Esophagus squamous epithelium (tissue), 4 donors: ENCODE measurements at regions not wholly inside any gene's neighbourhood (a gene's known extent, or its start where the extent isn't known, plus 50 kb on each side); places are given as distances from the start of the nearest gene placed in this dataset.

Experiments used
- POLR2A ChIP-seq, 4 donors: fragments of 450-650 bp; IDR thresholded peaks; one replicate each; pipeline ENCODE4 v1.6.1; 2017; ENCODE audit warnings: antibody characterized with exemption in 4 of 4, mild to moderate bottlenecking in 4 of 4, moderate library complexity in 3 of 4
- TF ChIP-seq, protein P1 (sequence below), 6 experiments: fragments of 450-650 bp in 4 of 6; fragments of 200-600 bp in 2 of 6; sonication (generic) in 2 of 6; IDR thresholded peaks; one replicate each; pipeline ENCODE4 v1.5.1; 2016 to 2019; ENCODE audit warnings: antibody characterized with exemption in 6 of 6, mild to moderate bottlenecking in 4 of 6, moderate library complexity in 4 of 6

DNA sequence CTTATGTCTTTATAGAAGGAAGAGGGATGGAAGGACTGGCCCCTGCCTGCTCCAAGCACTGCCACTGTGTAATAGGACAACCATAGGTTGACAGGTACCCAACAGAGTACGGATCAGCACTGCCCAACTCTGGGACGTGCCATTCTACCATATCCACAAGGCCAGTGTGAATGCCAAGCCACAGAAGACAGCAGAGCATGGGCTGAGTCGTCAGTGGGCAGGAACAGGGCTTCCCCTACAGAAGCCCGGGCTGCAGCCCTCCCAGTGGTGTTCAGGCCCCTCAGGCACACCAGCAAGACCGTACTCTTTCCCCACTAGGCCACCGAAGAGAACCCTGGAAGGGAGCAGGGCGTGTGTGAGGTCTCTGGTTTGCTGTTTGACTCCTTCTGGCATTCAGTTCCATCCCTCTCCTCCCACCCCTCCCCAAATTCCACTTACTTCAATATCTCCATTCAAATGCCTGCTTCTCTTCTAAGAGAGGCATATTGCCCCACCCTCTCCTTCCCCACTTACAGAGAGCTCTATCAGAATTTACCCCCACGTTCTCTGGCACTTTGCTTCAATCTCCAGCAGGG is 209.4 kb downstream of the FOXO1 start:
- TF ChIP-seq, protein P1, sequence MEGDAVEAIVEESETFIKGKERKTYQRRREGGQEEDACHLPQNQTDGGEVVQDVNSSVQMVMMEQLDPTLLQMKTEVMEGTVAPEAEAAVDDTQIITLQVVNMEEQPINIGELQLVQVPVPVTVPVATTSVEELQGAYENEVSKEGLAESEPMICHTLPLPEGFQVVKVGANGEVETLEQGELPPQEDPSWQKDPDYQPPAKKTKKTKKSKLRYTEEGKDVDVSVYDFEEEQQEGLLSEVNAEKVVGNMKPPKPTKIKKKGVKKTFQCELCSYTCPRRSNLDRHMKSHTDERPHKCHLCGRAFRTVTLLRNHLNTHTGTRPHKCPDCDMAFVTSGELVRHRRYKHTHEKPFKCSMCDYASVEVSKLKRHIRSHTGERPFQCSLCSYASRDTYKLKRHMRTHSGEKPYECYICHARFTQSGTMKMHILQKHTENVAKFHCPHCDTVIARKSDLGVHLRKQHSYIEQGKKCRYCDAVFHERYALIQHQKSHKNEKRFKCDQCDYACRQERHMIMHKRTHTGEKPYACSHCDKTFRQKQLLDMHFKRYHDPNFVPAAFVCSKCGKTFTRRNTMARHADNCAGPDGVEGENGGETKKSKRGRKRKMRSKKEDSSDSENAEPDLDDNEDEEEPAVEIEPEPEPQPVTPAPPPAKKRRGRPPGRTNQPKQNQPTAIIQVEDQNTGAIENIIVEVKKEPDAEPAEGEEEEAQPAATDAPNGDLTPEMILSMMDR (IDR thresholded peaks at IDR 0.05): no peak
- no peak for TF ChIP-seq POLR2A (IDR thresholded peaks at IDR 0.05)
